ENCODE measurements at regions not wholly inside any gene's neighbourhood (a gene's known extent, or its start where the extent isn't known, plus 50 kb on each side); places are given as distances from the start of the nearest gene placed in this dataset.

DNA sequence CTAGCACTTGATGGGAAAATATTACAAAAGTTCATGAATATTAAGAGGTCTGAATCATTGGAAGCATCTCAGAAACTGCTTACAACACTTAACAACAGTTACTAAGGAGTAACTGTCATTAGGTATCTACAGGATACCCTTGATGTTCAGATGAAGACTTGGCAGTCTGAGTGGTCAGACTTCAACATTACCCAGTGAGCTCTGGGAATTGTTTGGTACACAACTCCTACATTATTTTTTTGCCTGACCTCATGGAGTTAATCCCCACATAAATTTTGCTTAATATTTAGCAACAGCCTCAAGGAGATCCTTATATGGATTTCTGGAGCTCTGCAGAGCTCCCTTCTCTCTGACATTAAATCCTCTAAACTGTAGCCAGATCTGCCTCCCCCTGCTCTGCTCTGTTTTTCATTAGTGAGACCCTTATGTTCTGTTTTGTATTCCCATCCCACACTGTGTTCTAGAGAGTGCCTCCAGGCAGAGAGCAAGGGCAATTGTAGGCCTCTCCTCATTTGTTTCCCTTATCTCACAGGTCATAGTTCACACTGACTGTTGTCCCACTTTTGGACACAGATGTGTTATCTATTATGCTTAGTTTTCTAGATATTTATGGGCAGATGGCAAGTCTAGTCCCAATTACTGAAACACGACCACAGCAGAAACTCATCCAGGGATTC lies 368.8 kb downstream of the GASK1B start:
- in situ Hi-C loops (cut with HindIII; ENCODE audit: low sequenced_read_pairs), result loop anchor here (5.0 kb wide), 1 partner anchor 87 kb away; no protein-coding TSS in a partner anchor

DNA sequence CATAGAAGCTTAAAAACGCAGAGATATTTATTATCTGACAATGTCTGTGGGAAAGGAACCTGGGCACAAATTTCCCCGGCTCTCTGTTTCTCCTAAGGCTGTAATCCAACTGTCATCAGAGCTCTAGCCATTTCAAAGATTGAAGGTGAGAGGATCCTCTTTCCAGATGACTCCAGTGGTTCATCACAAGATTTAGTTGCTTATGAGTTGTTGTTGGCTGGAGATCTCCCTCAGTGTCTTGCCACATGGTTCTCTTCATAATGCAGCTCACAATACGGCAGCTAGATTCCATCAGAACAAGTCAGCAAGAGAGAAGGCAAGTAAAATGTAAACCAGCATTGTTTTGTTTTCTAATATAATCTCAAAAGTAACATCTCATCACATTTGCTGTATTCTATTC lies 369.4 kb downstream of the GASK1B start:
- in situ Hi-C loops (cut with HindIII; ENCODE audit: low sequenced_read_pairs), result loop anchor here (5.0 kb wide), 1 partner anchor 86 kb away; no protein-coding TSS in a partner anchor

DNA sequence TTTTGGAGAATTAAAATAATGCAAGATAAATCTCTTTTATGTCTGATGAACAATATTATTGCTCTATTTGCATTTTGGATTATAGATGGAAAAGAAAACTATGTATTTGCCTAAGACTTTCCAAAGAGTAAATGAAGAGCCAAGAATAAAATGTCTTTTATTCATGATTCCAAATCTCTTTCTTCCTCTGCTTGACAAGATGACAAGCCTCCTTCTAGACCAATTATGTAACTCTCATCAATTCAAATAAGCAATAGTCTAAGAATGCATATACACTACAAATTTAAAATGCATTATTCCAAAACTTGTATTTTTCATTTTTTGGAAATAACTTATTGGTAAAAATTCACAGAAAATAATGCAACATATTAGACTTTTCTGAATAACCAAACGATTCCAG lies 377.3 kb downstream of the GASK1B start:
- in situ Hi-C loops (cut with HindIII; ENCODE audit: low sequenced_read_pairs), result no loop called here

DNA sequence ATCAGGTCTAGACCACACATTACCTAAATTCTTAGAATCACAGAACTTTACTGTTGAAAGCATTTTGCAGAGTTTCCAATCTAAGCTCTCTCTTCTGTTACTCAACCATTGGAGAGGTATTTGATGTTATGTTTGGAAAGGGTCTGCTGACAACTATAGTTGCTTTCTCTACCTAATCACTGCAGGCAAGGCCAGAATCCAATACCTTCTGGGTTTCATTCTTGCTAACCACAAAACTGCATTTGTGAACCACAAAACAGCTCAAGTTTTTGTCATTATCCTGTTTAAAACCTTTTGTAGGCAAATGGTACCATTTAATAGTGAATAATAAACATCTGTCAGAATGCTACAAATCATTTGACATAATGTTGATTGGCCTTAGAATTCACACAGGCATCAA lies 380.1 kb downstream of the GASK1B start:
- in situ Hi-C loops (cut with HindIII; ENCODE audit: low sequenced_read_pairs), result no loop called here

DNA sequence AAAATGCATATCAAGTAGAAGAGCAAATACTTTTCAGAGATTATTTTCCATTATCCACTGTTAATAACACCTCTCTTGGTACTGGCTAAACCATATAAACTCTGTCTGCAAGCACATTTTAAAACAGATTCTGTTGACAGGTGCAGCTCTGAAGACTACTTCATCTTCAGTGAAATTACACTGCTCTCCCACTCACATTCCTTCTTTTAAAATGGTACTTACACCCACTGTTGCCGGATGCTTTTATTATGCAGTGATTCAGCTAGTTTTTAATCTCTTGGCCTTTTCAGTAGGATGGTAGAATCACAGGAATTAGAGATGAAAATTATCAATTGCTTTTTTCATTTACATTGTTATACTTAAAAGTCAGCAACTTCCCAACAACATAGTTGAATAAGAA lies 381.6 kb downstream of the GASK1B start:
- in situ Hi-C loops (cut with HindIII; ENCODE audit: low sequenced_read_pairs), result no loop called here

DNA sequence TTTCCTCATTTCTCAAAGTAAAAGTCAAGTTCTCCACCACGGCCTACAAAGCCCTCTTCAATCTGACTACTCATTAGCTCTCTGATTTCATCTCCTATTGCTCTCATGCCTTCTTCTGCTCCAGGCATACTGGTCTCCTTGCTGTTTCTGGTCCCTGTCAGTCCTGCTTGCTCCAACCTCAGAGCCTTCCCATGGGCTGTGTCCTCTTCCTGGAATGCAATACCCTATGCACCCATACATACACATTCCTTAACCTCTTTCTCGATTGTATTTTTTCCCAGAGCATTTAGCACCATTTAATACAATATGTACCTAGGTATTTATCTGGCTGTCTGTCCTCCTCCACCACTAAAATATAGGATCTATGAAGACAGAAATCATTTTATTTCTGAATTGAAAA lies 385.2 kb downstream of the GASK1B start:
- in situ Hi-C loops (cut with HindIII; ENCODE audit: low sequenced_read_pairs), result no loop called here

DNA sequence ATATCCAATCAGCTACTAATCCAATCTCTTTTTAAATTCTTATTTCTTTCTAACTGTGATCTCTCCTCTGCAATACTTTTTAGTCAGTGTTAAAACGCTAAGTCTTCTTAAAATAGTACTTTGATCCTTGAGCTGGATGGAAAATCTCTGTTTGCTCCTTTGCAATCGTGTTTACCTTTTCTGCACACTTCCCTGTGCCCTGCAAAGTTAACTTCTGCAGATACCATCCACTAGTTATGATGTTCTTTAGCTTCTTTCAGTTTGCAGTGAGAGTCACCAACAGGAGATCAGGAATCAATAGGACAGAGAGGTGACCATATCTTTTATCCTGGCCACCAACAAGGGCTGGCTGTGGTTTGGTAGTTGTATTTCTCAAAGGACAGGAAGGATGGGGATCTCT lies 391.5 kb downstream of the GASK1B start:
- in situ Hi-C loops (cut with HindIII; ENCODE audit: low sequenced_read_pairs), result no loop called here

DNA sequence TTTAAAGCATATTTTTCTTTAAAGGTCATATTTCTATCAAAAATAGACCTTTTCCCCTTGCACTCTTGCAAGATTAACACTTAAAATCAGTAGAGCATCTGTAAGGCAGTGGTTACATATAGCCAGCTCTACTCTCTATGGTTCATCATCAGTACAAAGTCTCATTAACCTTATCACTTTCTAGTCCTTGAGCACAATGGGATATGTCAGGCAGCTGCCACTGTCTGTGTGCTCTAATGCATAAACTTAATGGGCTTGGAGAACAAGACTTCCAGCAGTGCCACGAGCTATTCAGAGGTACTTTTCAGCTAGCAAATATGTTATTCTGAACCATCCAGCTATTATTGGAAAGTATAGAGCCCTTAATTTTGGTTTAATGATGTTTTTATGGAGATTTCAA lies 393.7 kb downstream of the GASK1B start:
- in situ Hi-C loops (cut with HindIII; ENCODE audit: low sequenced_read_pairs), result no loop called here

DNA sequence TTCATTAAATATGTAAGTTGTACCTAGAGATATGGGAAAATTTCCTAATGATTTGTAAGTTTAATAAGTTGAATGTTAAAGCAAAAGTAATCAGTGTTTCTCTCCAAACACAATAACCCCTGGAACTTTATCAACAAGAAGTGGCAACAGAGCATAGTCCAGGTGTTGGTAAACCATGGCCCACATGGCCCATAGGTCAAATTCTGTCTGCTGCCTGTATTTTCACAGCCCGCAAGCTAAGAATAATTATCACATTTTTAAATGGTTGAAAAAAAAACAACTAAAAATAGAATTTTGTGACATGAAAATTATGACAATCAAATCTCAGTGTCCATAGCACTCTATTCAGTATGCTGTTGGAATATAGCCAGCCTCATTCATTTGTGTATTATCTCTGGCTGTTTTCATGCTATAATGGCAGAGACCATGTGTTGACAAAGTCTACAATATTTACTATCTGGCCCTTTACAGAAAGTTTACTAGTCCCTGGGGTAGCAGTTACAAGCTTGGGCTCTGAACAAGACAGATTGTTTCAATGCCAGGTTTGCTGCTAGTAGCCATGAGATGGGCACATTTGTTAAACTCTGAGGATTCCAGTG lies 395.8 kb downstream of the GASK1B start:
- in situ Hi-C loops (cut with HindIII; ENCODE audit: low sequenced_read_pairs), result no loop called here

DNA sequence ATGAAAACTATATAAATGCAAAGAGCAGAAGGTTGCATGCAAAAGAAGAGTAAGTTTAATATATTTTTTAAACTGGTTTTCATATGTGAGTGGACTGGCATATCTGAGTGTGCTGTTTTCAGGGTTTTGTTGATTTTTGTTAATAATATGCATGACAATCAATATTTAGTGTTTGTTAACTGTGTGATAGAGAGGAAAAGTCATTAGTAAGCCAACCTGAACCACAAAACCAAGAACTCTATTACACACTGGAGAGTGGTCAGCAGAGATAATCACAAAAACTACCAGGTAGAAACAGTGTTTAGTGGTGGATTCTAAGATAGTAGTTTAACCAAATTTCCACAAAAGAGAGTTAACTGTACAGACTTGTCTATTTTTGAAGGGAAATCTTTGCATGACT lies 396.9 kb downstream of the GASK1B start:
- in situ Hi-C loops (cut with HindIII; ENCODE audit: low sequenced_read_pairs), result no loop called here

DNA sequence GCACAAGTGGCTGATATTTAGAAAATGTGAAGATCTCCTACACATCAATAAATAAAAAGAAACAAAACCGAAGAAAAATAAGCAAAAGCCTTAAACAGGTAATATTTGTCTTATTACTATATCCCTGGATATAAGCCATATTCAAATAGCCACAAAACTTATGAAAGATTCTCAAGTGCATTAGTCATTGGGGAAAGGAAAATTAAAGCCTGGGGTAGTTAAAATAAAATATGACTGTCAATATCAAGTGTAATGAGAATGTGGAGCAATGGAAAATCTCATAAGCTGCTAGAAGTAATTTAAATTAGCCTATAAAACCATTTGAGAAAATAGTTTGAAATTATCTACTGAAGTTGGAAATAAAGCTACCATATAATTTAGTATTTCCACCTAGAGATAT lies 399.9 kb downstream of the GASK1B start:
- in situ Hi-C loops (cut with HindIII; ENCODE audit: low sequenced_read_pairs), result no loop called here

DNA sequence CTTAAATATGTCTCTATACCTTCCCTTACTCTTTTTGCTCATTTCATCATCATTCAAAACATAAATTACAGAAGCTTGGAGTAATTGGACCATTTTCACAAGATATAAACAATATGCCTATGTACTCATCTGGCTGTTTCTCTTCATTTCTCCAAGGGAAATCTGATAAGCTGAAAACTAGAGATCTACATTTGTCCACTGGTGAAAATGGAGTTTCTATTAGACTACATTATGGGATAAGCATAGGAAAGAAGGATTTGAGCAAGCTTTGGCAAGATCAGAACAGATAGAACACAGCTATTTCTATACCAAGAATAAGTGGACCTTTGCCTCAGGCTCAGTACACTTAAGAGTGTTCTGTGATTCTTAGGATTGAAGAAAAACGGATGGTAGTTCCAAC lies 404.4 kb downstream of the GASK1B start:
- in situ Hi-C loops (cut with HindIII; ENCODE audit: low sequenced_read_pairs), result no loop called here

DNA sequence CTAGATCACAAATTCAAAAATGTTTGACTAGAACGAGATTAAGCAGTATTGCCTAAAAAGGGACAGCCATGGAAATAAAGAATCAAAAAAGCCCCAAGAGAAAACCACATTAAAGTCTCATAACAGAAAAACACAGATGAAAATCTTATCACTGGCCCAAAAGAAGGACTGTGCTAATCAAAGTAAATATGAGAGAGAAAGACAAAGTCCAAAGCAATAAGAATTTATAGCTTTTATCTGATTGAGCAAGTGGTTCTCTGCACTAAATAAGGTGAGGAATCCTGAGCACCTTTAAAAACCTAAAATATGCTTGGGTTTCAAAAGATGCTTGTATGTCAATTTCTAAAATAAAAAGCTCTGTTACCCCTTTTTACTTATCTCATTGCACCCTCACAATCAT lies 409.3 kb downstream of the GASK1B start:
- in situ Hi-C loops (cut with HindIII; ENCODE audit: low sequenced_read_pairs), result no loop called here

DNA sequence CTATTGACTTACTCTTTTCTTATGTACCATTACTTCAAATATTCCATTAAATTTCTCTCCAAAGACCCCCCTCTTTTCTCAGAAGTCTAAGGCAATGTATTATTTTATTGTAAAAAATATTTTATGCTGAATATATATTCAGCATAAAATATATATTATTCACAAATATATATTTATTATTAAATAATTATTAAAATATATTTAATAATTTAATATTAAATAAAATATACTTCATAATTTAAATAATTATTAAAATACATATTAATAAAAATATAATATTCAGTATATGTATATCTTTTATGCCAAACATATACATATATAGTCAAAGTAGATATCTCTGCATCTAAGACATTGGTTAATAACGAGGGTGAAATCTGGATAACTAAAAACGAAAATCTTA lies 418.4 kb downstream of the GASK1B start:
- in situ Hi-C loops (cut with HindIII; ENCODE audit: low sequenced_read_pairs), result no loop called here

DNA sequence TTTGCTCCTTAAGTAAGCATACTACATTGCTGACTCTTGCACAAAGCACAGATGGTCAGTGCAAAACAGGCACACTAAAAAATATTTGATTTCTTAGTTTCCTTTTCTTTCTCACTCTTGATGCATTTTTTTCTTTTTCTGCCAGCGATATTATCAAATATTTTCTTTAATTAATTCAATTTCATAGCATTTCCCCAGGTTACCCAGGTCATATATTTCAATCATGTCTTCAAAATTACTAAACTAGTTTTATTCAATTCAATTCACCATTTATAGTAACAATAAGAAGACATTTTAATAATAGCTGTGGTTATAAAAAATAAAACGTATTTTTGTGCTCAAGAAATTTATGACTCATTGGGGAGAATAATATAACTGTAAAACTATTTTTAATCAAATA lies 421.2 kb downstream of the GASK1B start:
- in situ Hi-C loops (cut with HindIII; ENCODE audit: low sequenced_read_pairs), result no loop called here

DNA sequence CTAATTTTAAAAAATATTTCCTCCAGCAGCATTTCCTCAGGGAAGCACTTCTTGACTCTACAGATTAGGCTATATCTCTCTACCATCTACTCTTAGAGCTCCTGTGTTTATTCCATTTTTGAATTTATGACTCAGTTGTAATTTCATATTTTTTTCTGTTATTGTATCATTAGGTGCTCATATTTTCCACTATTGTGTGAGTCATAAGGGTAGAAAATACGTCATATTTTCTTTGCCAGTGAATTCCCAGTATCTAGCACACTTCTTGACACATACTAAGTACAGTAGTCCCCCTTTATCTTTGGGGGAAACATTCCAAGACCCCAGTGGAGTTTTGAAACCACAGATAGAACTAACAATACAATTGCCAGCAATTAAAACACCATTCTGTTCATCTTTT lies 431.2 kb downstream of the GASK1B start:
- in situ Hi-C loops (cut with HindIII; ENCODE audit: low sequenced_read_pairs), result no loop called here

DNA sequence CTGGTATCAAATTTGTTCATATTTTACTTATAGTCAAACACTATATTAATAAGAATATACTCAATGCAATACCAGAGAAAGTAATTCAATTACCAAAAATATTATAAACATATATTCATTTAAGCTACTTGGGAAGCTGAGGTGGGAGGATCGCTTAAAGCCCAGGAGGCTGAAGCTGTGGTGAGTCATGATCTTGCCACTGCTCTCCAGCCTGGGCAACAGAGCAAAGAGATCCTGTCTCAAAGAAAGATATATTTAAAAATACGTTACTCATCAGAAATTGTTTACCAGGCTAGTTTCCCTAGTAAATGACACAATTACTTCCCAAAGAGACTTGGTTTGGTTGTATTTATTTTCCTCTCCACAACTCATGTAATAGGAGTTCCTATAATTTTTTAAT lies 433.6 kb downstream of the GASK1B start:
- in situ Hi-C loops (cut with HindIII; ENCODE audit: low sequenced_read_pairs), result no loop called here

DNA sequence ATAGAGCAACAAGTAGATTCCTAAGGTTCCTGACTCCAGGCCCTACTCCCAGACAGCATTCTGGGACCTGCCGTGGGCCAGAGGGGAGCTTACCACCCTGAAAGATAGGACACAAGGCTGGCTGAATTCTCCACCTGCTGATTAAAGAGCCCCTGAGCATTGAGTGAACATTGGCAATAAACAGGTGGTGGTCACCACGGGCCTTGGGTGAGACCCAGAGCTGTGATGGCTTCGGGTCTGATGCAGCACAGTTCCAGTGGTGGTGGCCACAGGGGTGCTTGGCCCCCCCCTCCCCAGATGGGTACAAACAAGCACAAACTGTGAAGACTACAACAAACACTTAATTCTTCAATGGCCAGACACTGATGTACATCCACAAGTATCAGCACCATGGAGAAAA lies 444.6 kb downstream of the GASK1B start:
- in situ Hi-C loops (cut with HindIII; ENCODE audit: low sequenced_read_pairs), result no loop called here

DNA sequence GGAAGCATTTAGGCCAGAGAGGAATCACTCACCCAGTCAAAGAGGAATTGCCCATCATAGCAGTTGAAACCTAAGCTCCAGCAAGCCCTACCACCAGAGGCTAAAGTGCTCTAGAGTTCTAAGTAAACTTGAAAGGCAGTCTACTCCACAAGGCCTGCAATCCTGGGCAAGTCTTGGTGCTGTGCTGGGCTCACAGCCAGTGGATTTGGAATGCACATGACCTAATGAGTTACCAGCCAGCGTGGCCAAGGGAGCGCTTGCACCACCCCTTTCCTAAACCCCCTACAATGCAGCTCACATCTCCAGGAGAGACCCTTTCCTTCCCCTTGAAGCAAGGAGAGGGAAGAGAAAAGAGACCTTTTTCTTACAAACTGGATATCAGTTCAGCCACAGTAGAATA lies 445.7 kb downstream of the GASK1B start:
- in situ Hi-C loops (cut with HindIII; ENCODE audit: low sequenced_read_pairs), result no loop called here

DNA sequence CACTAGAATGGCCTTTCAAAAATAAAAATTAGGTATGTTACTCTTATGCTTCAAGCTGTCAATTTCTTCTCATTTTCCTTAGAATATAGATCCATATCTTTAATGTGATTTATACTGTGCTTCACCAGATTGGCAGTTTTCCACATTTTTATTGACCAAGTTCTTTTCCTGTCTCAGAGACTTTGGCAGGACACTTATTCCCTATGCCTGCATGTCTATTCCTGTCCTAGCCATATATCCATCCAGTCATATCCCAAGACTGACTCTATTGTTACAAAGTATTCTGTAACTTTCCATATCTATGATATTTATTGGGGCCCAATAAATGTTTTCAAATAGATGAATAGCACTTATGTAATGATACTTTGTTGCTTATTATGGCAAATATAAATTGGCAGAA lies 450.7 kb downstream of the GASK1B start:
- in situ Hi-C loops (cut with HindIII; ENCODE audit: low sequenced_read_pairs), result no loop called here

DNA sequence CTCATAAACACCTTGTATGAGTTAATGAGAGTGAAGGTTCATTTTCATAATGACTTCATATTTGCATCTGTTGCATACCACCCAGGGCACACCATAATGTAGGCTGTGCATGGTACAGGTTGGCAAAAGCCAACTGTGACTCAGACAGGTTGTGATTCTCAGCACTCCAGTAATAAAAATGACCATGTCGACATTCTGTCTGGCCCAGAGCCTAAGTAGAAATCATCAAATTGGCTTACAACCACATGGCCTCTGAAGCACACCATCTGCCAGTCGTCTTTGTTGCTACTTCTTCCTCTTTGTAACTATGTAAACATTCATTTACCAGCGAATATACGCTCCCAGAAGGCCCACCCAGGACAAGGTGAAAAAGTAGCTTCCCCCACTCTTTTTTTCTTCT lies 459.5 kb downstream of the GASK1B start:
- in situ Hi-C loops (cut with HindIII; ENCODE audit: low sequenced_read_pairs), result no loop called here

DNA sequence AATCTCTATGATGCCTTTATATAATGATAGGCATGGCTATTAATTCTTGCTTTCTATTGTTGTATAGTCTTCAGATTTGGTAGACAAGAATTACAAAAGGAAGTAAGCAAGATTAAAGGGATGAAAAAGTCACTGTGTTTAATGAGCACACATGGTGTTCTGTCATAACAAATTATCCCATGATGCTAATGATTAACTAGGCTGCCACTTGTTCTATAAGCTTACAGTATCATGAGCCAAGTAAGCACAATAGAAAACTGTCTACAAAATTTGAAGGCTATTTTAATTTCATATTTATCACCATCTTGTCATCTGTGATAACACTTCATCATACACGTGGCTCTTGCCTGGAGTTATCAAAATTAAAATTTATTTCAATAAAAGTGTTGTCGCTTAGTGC lies 466.7 kb downstream of the GASK1B start:
- in situ Hi-C loops (cut with HindIII; ENCODE audit: low sequenced_read_pairs), result no loop called here

DNA sequence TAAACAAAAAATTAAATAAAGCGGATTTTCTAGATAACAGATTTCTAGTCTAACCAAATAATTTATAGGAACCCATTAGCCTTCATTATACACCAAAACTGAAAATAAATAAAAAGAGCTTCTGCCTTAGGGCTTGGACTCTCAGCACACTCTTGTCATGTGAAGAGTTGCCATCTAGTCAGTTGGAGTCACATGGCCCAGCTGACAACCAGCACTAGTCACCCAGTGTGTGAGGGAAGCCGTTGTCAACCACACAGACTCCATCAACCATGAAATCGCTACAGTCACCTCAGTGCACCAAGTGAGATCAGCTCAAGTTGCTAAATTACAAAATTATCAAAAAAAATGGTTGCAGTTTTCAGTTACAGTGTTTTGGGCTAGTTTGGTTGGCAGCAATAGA lies 470.0 kb downstream of the GASK1B start:
- in situ Hi-C loops (cut with HindIII; ENCODE audit: low sequenced_read_pairs), result no loop called here
